ENCODE measurements at regions not wholly inside any gene's neighbourhood (a gene's known extent, or its start where the extent isn't known, plus 50 kb on each side); places are given as distances from the start of the nearest gene placed in this dataset.

DNA sequence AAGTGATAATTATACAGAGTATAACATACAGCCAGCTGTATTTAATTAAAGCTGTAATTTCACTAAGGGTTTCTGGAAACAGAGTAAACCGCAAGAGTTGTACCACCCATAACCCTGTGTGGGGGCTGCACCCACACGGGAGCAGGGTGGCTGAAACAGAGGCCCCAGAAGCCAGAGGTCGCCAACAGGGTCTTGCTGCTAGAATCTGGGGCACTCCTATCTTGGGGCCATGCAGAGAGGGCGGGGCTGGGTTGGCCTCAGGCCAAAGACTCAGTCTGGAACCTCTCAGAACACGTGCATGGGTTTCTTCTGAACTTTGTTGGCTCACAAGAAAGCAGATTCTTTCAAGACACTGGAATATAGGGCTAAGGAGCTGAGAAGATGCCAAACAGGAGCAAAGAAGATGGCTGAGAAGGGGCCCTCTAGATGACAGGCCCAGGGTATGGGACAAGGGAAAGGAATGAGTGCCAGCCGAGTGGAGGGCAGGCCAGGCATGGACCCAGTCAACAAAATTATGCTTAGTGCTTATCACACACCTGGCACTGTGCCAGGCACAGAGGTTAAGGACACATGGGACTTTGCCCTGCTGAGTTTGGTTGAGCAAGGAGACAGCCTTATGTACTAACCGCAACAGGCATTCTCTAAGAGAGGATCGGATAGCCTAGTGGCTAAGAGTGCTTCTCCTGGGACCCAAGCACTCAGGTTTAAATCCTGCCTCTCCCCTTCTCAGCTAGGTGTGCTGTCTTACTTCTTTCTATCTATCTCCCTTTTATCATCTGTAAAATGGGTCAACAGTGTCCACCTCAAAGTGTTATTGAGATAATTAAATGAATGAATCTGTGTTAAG is 96.6 kb upstream of the FOXP4 start:
- DNase-seq (ENCODE audit: low spot score), result no peak
- POLR2A ChIA-PET (ENCODE audit: low non-redundant PET), result no interaction called here
- CTCF ChIA-PET, result interaction anchor here (0.6 kb wide), 1 partner anchor 11 kb away, joined by 3 read pairs; no protein-coding TSS in a partner anchor
- TF ChIP-seq, protein P1, sequence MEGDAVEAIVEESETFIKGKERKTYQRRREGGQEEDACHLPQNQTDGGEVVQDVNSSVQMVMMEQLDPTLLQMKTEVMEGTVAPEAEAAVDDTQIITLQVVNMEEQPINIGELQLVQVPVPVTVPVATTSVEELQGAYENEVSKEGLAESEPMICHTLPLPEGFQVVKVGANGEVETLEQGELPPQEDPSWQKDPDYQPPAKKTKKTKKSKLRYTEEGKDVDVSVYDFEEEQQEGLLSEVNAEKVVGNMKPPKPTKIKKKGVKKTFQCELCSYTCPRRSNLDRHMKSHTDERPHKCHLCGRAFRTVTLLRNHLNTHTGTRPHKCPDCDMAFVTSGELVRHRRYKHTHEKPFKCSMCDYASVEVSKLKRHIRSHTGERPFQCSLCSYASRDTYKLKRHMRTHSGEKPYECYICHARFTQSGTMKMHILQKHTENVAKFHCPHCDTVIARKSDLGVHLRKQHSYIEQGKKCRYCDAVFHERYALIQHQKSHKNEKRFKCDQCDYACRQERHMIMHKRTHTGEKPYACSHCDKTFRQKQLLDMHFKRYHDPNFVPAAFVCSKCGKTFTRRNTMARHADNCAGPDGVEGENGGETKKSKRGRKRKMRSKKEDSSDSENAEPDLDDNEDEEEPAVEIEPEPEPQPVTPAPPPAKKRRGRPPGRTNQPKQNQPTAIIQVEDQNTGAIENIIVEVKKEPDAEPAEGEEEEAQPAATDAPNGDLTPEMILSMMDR (conservative IDR thresholded peaks at IDR 0.05; ENCODE audit: low read depth), result no peak
- no peak overlapping the region for H3K27ac ChIP-seq

DNA sequence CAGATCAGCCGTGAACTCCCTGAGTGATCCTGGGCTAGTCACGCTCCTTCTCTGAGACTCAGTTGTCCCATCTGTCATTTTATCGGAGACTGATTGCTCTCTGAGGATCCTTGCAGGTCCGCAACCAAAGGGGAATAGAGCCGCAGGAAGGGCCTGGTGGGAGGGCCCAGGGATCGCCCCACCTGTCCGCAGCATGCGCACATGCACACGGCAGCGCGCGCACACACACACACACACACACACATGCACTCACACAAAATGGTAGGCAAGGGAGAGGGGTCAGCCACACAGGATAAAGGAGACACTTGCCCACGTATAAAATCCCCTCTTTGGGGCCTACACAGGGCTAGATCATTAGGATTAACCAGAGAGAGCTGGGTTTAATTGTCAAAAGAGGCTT is 95.6 kb upstream of the FOXP4 start:
- ChIA-PET POLR2A (ENCODE audit: low non-redundant PET) (no interaction called here), CTCF (interaction anchor here (0.5 to 1.0 kb wide), 3 partner anchors 11 to 377 kb away, joined by 3 to 5 read pairs (median 3); no protein-coding TSS in a partner anchor)
- TF ChIP-seq, protein P1 (conservative IDR thresholded peaks at IDR 0.05; ENCODE audit: low read depth), result no peak
- DNase-seq (ENCODE audit: low spot score), result no peak
- no peak overlapping the region for H3K27ac ChIP-seq

DNA sequence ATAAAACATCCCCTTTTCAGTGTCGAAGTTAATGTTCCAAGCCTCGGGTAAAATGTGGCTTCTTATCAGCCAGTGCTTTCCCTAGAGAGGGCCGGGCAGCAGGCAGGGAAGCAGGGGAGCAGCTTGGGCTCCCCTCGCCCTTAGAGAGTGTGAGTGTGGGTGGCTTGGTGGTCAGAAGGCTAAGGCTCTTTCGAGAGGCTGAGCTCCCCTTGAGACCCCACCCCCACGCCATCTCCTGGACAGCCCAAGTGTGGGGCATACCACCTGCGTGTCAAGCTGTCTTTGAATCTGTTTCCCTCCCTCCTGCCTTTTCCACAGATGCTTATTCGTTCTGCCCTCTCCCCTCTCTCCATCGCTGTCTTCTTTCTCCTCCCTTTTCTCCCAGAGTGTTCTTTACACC is 95.1 kb upstream of the FOXP4 start:
- CTCF ChIA-PET, result interaction anchor here (0.5 to 1.0 kb wide), 5 partner anchors 11 to 780 kb away, joined by 3 to 5 read pairs (median 3); no protein-coding TSS in a partner anchor
- no peak for DNase-seq (ENCODE audit: low spot score)
- TF ChIP-seq, protein P1 (conservative IDR thresholded peaks at IDR 0.05; ENCODE audit: low read depth), result no peak
- POLR2A ChIA-PET (ENCODE audit: low non-redundant PET), result interaction anchor here (0.6 kb wide), 1 partner anchor 89 kb away, joined by 7 read pairs; no protein-coding TSS in a partner anchor
- no peak overlapping the region for H3K27ac ChIP-seq

DNA sequence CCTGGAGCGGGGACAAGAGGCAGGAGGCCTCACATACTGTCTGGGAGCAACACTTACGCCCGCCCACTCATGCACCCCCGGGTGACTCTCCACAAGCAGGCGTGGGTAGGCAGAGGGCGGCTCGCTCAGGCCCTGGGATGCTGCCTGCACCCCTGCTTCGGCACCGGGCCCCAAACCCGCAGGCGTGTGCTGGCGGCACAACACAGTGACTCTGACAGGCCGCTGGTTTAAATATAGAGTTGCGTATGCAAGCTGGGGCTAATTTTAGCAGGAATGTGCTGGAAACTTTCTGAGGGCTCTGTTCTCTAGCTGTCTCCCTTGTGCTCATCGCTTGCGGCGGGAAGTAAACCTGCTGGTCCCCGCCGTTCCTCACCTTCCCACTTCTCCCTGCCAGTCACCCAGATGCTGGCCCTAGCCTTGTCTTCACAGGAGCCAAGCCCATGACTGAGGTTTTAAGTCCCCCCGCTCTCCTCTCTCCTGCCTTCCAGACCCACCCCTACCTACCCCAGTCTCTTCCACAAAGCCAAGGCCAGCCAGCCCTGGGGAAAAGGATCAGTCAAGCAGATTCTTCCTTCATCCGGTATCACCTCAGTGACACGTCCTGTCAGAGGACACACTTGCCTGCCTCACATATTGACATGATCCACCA is 94.5 kb upstream of the FOXP4 start:
- no peak for DNase-seq (ENCODE audit: low spot score)
- TF ChIP-seq, protein P1 (conservative IDR thresholded peaks at IDR 0.05; ENCODE audit: low read depth), result no peak
- no peak overlapping the region for H3K27ac ChIP-seq
- ChIA-PET POLR2A (ENCODE audit: low non-redundant PET) (interaction anchor here (0.6 kb wide), 1 partner anchor 89 kb away, joined by 7 read pairs; no protein-coding TSS in a partner anchor), CTCF (interaction anchor here (0.6 to 1.0 kb wide), 3 partner anchors 10 to 780 kb away, joined by 3 to 5 read pairs (median 3); no protein-coding TSS in a partner anchor)

DNA sequence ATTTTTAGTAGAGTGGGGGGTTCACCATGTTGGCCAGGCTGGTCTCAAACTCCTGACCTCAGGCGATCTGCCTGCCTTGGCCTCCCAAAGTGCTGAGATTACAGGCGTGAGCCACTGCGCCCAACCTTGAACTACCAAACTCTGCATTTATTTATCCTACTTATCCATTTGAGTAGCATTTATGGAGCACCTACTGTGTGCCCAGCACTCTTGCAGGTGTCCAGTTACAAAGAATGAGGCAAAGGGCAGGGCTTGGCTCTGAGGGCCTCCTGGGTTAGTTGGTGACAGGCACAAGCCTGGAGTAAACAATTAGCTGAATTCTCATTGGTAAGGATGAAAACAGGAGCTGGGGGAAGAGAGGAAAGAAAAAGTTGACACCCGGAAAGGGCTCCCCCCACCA is 93.4 kb upstream of the FOXP4 start:
- CTCF ChIA-PET, result interaction anchor here (1.2 kb wide), 1 partner anchor 9 kb away, joined by 3 read pairs; no protein-coding TSS in a partner anchor
- TF ChIP-seq, protein P1 (conservative IDR thresholded peaks at IDR 0.05; ENCODE audit: low read depth), result no peak
- H3K27ac ChIP-seq, result no peak overlapping the region
- POLR2A ChIA-PET (ENCODE audit: low non-redundant PET), result no interaction called here
- DNase-seq (ENCODE audit: low spot score), result no peak

DNA sequence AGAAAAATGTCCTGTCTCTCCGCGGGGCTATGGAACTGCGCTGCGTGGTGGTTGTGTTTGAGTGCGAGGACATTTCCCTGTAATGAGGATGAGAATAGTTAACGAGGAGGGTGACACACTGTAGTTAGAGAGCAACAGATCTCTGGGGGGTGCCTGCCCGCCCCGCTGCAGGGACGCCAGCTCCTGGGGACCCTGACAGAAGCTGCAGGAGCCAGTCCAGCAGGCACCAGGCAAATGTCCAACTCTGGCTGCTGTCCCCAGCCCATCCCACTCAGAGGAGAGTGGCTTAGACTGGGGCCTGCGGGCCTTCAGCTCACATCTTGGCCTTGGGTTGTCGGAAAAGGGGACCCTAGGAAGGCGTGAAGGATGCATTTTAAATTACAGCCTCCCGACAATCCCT is 92.9 kb upstream of the FOXP4 start:
- ChIA-PET CTCF (interaction anchor here (1.2 kb wide), 1 partner anchor 9 kb away, joined by 3 read pairs; no protein-coding TSS in a partner anchor), POLR2A (ENCODE audit: low non-redundant PET) (no interaction called here)
- TF ChIP-seq, protein P1 (conservative IDR thresholded peaks at IDR 0.05; ENCODE audit: low read depth), result no peak
- no peak overlapping the region for H3K27ac ChIP-seq
- DNase-seq (ENCODE audit: low spot score), result no peak
